DND-41 (cell line): ENCODE measurements at regions not wholly inside any gene's neighbourhood (a gene's known extent, or its start where the extent isn't known, plus 50 kb on each side); places are given as distances from the start of the nearest gene placed in this dataset.

Experiments used
- ATAC-seq: fragments of 200-7000 bp; cut with Tn5 transposase; 3 replicates; pipeline ENCODE4 v1.9.1; 2021; ENCODE audit warnings: low read depth; ENCODE audit not compliant: insufficient read depth
- DNase-seq: peaks from one replicate; pipeline ENCODE4 v3.0.0-alpha.2; 2020
- H2AFZ ChIP-seq: 2 replicates; pipeline ENCODE4 v1.6.0; 2012; ENCODE audit warnings: low read depth, low read length
- H3K27ac ChIP-seq: 2 replicates; pipeline ENCODE4 v1.5.1; 2012; ENCODE audit warnings: low read length, inconsistent platforms
- H3K27me3 ChIP-seq: fragments of 200-600 bp; sonication (generic); 2 replicates; pipeline ENCODE4 v1.6.0; 2012; ENCODE audit warnings: low read length, mild to moderate bottlenecking, inconsistent platforms; ENCODE audit not compliant: insufficient read depth, poor library complexity
- H3K36me3 ChIP-seq: 2 replicates; pipeline ENCODE4 v1.5.1; 2012; ENCODE audit warnings: low read length, inconsistent platforms; ENCODE audit not compliant: insufficient read depth
- H3K4me1 ChIP-seq: 2 replicates; pipeline ENCODE4 v1.5.1; 2012; ENCODE audit warnings: mild to moderate bottlenecking, low read length; ENCODE audit not compliant: insufficient read depth
- H3K4me2 ChIP-seq: 2 replicates; pipeline ENCODE4 v1.6.0; 2012; ENCODE audit warnings: mild to moderate bottlenecking, moderate library complexity, low read length, inconsistent platforms; ENCODE audit not compliant: insufficient read depth
- H3K4me3 ChIP-seq, 2 experiments: fragments of 200-600 bp in 1 of 2; shearing (Covaris generic) in 1 of 2; 2 replicates each; pipeline ENCODE4 v1.5.1; 2012 to 2016; ENCODE audit warnings: inconsistent platforms in 2 of 2, low read length in 2 of 2, mild to moderate bottlenecking in 2 of 2, low read depth in 1 of 2, moderate library complexity in 1 of 2
- H3K79me2 ChIP-seq: 2 replicates; pipeline ENCODE4 v1.6.0; 2012; ENCODE audit warnings: low read length, inconsistent platforms; ENCODE audit not compliant: insufficient read depth
- H3K9ac ChIP-seq: 2 replicates; pipeline ENCODE4 v1.6.0; 2012; ENCODE audit warnings: low read depth, mild to moderate bottlenecking, inconsistent platforms, low read length, moderate library complexity
- H3K9me3 ChIP-seq: 2 replicates; pipeline ENCODE4 v1.5.1; 2012; ENCODE audit warnings: low read length, moderate library complexity, mild to moderate bottlenecking, inconsistent platforms; ENCODE audit not compliant: insufficient read depth, severe bottlenecking
- H4K20me1 ChIP-seq: 2 replicates; pipeline ENCODE4 v1.6.0; 2012; ENCODE audit warnings: low read length; ENCODE audit not compliant: insufficient read depth
- EZH2 ChIP-seq: IDR thresholded peaks from 3 replicates; pipeline ENCODE4 v1.6.1; 2012; ENCODE audit warnings: borderline replicate concordance, low read depth, mild to moderate bottlenecking, moderate library complexity, low read length, inconsistent platforms; ENCODE audit not compliant: severe bottlenecking
- TF ChIP-seq, protein P1 (sequence below): IDR thresholded peaks from 2 replicates; pipeline ENCODE4 v1.5.1; 2012; ENCODE audit warnings: borderline replicate concordance, low read length, moderate library complexity, mild to moderate bottlenecking; ENCODE audit not compliant: poor library complexity, severe bottlenecking; ENCODE audit errors: extremely low read depth

DNA sequence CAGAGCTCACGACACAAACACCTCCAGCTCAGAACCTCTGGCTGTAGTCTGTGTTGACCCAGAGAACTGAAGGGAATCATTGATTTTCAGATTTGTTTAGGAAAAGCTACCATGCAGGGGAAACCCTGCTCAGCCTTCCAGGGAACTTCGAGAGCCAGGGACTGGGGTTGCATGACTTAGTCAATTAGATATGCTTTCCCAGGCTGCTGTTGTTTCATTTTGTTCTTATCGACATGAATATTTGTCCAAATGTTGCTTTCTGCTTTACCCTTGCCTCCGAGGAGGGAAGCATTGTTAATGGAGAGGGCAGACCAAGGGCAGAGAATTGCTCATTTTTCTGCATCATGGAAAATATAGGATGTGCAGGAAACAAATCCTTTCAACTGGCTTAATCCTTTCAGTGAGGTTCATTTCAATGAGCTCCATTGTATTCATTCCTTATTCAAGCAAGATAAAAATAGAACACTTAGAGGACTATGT lies 82.5 kb downstream of the KLF5 start:
- TF ChIP-seq EZH2, result no peak
- TF ChIP-seq, protein P1, sequence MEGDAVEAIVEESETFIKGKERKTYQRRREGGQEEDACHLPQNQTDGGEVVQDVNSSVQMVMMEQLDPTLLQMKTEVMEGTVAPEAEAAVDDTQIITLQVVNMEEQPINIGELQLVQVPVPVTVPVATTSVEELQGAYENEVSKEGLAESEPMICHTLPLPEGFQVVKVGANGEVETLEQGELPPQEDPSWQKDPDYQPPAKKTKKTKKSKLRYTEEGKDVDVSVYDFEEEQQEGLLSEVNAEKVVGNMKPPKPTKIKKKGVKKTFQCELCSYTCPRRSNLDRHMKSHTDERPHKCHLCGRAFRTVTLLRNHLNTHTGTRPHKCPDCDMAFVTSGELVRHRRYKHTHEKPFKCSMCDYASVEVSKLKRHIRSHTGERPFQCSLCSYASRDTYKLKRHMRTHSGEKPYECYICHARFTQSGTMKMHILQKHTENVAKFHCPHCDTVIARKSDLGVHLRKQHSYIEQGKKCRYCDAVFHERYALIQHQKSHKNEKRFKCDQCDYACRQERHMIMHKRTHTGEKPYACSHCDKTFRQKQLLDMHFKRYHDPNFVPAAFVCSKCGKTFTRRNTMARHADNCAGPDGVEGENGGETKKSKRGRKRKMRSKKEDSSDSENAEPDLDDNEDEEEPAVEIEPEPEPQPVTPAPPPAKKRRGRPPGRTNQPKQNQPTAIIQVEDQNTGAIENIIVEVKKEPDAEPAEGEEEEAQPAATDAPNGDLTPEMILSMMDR, result no peak
- H3K4me1 ChIP-seq, result no peaks in the 10 kb centered on the region
- no peaks in the 10 kb centered on the region for H3K36me3 ChIP-seq
- ATAC-seq (no peak), DNase-seq (no peak)
- no peak overlapping the region for H3K27ac ChIP-seq
- H4K20me1 ChIP-seq, result no peaks in the 10 kb centered on the region
- H3K9ac ChIP-seq, result no peak overlapping the region
- no peaks in the 10 kb centered on the region for H3K79me2 ChIP-seq
- no peaks in the 10 kb centered on the region for H3K27me3 ChIP-seq
- H3K9me3 ChIP-seq, result no peaks in the 10 kb centered on the region
- H2AFZ ChIP-seq, result no peak overlapping the region
- no peak overlapping the region for H3K4me2 ChIP-seq
- H3K4me3 ChIP-seq, result no peak overlapping the region

DNA sequence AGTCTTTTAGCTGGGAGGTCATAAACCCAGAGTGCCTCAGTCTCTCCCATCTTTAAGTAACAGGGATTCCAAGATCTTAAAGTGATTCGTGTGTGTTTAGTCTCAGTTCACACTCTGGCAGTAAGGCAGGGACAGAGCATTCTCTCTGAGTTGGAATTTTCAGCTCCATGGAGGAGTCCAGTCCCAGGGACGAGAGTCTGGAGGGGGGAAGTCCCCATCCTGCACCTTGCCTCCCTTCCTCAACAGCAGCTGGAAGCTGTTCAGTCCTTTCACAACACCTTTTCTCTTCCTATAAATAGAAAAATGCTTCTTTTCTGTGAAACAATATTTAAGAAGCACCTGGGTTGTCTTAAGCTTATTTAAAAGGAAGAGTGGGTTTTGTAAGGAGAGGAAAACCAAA lies 82.0 kb downstream of the KLF5 start:
- no peaks in the 10 kb centered on the region for H3K27me3 ChIP-seq
- TF ChIP-seq, protein P1, result no peak
- no peak for TF ChIP-seq EZH2
- H3K36me3 ChIP-seq, result no peaks in the 10 kb centered on the region
- no peak overlapping the region for H3K4me3 ChIP-seq
- H3K4me2 ChIP-seq, result no peak overlapping the region
- DNase-seq, result no peak
- H4K20me1 ChIP-seq, result no peaks in the 10 kb centered on the region
- H3K9ac ChIP-seq, result no peak overlapping the region
- H3K4me1 ChIP-seq, result no peaks in the 10 kb centered on the region
- H3K9me3 ChIP-seq, result no peaks in the 10 kb centered on the region
- ATAC-seq, result no peak
- H2AFZ ChIP-seq, result no peak overlapping the region
- H3K27ac ChIP-seq, result no peak overlapping the region
- no peaks in the 10 kb centered on the region for H3K79me2 ChIP-seq

DNA sequence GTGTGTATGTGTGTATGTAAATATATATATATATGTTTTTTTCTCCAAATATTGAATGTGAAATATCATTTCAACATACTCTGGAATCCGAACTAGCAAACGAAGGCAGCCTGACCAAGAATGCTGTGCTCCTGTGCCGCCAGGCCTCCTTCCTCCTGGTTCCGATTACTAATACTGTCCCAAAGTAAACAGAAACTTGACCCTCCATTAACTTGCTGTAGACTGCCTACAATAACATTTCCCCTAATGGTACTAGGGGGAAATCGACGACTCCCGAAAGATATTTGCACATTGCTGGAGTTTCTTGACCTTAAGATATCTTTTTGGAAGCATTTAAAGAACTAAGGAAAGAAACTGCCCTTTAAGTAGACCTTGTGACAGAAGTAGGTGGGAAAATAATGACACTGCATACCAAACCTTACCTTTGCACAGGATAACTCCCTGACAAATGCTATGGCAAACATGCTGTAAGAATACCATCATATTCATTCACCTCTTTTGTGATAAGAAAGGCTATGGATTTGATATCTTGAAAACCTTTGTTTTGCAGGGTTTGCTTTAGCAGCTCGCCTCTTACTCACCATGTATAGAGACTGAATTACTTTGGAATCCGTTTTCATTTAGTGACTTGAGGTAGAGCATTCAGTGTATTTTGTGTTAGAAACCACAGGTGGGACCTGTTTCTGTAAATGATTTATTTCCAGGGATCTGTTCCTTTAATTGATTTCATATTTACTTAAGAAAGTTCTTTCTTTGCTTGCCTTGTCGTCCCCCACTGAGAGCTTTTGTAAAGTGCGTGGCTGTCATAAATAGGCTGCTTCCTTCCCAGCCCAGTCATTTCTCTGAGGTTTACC lies 80.1 kb downstream of the KLF5 start:
- no peak overlapping the region for H3K27ac ChIP-seq
- no peak overlapping the region for H3K4me3 ChIP-seq
- no peaks in the 10 kb centered on the region for H3K27me3 ChIP-seq
- no peak overlapping the region for H3K4me2 ChIP-seq
- no peak for ATAC-seq
- H2AFZ ChIP-seq, result no peak overlapping the region
- no peaks in the 10 kb centered on the region for H3K36me3 ChIP-seq
- H3K4me1 ChIP-seq, result no peaks in the 10 kb centered on the region
- no peak for DNase-seq
- no peaks in the 10 kb centered on the region for H4K20me1 ChIP-seq
- TF ChIP-seq, protein P1, result no peak
- TF ChIP-seq EZH2, result no peak
- H3K9ac ChIP-seq, result no peak overlapping the region
- no peaks in the 10 kb centered on the region for H3K79me2 ChIP-seq
- H3K9me3 ChIP-seq, result no peaks in the 10 kb centered on the region
